TTC549 (cell line): ENCODE measurements at regions not wholly inside any gene's neighbourhood (a gene's known extent, or its start where the extent isn't known, plus 50 kb on each side); places are given as distances from the start of the nearest gene placed in this dataset.

Source experiments
- FAIRE-seq: peaks from 2 replicates; lab custom pipeline; 2012; peaks lifted over from hg19 to GRCh38; lab: Jason Lieb, UNC

DNA sequence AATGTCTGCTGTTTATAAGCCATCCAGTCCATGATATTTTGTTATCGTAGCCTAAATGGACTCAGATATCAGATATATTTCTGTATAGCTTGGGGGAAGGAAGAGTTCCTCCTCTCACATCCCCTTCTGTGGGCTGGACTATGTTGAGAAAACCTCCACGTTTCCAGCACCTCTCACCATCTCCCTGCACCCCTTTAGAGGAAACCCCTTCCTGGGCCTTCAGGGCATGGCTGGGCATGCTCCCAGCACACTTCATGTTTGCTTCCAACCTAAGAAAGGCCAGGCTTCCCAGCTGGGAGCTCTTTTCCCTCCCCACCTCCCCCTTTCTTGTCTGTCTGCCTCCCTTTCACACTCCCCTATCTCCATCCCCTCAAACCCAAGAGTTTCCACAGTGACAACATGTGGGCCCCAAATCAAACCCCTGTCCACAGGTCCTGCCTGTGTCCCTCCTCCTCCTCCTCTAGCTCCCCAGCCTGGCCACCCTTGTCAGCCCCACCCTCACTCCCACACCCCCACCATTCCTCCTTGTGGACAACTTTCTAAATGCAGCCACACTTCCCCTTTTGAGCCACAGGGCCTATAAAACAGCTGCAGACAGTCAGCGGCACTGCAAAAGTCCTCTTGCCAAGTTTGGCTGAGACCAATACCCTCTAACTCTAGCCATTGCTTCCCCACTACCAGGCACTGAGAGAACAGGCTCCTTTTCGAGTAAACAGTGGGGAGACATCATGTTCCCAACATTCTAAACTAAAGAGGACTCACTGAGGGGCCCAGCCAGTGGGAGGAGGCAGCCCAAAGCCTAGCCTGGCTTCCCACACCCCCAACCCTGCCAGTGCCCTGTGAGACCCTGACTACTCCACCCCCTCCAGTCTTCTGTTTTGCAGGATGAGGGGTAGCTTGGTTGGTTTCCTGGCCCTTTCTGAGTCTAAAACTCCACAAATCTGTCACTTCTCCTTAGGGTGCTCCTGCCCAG, 120.5 kb downstream of the ZFP36L2 start:
- no peak for FAIRE-seq

DNA sequence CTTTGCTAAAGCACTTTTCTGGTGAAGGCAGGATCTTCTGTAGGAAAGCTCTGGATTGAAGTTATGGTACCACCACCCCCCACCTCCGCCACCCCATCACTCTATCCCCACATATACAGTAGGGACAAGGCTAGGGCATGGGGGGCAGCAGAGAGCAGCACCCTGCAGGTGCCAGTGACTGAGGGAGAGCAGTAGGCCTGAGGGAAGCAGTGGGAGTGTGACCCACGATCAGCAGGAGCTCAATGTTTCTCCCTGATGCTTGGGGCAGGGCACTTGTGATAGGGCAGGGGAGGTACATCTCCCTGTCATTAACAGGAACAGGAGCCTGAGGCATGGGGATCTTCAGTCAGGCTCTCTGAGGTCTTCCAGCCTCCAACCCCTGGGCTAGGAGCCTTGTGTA, 121.6 kb downstream of the ZFP36L2 start:
- FAIRE-seq = no peak

DNA sequence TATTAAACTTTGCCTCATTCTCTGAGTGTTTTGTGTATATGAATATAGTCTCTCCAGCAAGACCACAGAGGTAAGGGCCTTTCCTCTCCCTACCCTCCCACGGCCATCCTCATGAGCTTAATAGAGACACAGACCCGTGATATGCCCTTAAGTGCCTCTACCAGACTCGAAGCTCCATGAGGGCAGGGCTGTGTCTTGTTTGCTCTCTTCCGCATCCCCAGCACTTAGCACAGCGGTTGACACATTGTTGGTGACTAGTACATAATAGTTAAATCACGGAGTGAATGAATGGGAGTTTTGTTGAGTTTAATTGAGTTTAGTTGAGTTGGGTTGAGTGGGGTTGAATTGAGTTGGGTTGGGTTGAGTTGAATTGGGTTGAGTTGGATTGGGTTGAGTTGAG, 122.3 kb downstream of the ZFP36L2 start:
- no peak for FAIRE-seq

DNA sequence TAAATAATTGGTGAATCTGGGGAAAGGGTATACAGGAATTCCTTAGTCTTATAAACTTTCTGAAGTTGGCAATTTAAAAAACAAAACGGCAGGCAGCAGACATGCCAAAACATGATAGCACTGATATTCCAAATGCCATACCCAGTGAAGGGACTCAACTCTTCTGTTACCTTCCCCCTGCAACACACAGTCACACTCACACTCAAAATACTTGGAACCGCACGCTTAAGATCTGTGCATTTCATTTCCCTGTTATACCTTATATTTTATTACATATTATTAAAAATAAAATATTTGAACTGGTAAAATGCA, 123.4 kb downstream of the ZFP36L2 start:
- no peak for FAIRE-seq

DNA sequence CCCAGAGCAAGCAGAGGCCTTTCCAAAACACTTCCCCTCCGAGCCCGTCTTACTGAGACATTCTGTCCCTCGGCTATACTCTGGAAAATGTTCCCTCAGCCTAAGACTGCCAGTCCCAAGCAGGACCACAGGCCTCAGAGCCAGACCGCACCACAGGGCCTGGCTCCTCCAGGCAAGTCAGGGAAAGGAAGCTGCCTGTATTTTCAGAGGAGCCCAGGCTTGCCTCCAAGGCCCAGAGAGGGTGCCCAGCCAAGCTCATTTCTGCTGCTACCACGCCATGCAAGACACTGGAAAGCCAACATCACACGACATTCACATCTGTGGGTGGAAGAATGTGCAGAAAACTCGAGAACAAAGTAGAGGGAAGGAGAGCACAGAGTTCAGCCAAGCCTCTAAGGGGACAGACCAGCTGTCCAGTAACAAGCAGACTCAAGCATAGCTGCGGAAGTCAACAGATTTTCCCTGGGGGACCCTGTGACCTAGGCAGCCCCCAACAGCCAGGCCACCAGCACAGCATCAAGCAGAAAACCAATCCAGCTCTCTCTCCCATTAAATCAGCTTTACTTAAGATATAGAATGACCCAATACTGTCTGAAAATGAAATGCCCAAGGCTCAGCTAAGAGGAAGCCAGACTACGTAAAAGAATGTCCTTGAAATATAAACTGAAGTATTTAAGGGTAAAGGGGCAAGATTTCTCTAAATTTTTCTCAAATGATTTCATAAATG, 123.9 kb downstream of the ZFP36L2 start:
- FAIRE-seq = no peak

DNA sequence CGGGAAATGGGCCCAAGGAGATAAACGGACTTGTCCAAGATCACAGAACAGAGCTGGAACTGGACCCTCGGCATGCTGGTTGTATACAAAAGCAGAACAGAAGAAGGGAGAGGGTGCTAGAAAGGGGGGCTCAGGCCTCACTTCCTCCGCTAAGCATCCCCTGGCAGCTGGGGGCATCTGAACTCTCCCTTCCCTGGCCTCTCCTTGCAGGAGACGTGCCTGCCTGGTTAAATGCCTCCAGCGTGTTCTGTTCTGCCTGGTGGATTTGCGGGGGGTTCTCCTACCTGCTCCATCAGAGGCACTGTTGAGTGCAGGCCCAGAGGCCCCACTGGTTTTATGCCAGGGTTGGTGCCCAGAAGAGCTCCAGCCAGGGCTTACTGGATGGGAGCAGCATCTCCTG, 124.7 kb downstream of the ZFP36L2 start:
- no peak for FAIRE-seq

DNA sequence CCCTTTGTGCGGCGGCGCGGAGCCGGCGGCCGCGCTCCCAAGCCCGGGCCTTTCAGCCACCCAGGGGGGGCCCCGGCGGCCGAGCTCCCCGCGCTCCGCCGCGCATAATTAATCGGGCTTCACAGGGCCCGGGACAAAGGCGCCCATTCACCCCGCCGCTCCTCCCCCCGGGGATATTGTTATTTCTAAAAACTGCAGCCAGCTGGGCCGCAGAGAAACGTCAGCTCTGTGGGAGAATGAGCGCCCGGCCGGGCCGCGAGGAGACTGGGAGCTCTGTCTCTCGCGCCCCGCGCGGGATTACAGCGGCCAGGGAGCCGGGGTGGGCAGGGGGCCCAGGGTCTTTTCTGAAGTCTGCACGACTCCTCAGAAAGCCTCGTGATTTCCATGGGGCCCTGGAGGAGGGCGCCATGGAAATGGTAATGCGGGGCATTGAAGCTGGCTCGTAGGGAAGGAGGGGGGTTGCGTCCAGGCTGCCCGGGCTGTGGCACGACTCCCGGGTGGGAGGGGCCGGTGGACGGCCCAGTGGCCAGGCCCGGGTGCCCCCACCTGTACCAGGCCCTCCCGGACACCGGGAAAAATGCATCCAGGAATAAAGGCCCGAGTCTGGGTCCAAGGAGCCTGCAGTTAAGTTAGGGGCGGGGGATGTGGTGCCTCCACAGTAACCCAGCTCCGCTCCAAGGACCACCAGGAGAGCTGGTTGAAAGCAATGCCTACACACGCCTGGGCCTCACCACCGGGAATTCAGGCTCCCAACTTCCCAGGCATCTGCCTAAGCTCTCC, 125.3 kb downstream of the ZFP36L2 start:
- FAIRE-seq = no peak

DNA sequence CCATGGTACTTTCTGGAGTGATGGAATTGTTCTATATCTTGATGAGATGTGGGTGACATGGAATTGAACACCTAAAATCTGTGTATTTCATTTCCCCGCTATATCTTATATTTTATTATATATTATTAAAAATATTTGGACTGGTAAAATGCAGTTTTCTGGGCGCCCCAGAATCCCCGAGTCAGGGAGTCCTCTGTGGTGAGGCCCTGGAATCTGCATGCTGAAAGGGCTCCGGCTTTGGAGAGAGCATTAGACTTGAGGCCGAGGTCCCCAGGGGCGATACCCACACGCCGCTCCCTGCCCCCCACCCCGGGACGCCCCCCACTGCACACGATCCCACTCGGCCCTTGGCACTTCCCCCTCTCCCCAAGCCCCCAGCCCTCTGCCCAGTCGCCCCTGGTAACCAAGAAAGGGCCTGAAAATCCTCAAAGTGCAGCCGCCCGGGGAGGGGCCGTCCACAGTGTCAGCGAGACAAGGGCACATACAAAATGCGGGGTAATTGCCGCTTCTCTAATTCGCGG, 126.0 kb downstream of the ZFP36L2 start:
- FAIRE-seq = no peak

DNA sequence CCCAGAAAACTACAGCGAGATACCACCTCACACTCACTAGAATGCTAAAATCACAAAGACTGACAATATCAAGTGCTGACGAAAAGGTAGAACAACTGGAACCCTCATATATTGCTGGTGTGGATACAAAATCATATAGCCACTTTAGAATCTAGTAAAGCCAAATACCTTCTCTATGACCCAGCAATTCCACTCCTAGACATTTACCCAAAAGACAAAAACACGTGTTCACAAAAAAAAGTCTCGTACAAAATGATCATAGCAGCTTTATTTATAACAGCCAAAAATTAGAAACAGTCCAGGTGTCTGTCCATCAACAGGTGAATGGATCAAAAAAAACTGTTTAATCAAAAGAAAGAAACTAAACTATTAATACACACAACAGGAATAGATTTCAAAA, 126.6 kb downstream of the ZFP36L2 start:
- FAIRE-seq = no peak

DNA sequence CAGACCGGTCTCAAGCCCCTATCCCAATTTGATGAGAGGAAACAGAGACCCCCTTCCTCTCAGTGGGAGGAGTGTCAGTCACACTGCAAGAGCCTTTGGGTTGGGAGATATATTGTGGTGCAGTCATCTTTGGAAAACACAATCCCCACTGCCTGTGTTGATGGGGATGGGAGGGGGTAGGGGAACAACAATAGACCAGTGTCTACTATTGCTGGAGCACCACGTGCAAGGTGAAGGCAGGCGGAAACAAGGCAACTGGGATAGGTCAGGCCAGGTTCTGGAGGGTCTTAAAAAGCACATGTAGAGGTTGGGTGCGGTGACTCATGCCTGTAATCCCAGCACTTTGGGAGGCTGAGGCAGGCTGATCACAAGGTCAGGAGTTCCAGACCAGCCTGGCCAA, 127.9 kb downstream of the ZFP36L2 start:
- no peak for FAIRE-seq

DNA sequence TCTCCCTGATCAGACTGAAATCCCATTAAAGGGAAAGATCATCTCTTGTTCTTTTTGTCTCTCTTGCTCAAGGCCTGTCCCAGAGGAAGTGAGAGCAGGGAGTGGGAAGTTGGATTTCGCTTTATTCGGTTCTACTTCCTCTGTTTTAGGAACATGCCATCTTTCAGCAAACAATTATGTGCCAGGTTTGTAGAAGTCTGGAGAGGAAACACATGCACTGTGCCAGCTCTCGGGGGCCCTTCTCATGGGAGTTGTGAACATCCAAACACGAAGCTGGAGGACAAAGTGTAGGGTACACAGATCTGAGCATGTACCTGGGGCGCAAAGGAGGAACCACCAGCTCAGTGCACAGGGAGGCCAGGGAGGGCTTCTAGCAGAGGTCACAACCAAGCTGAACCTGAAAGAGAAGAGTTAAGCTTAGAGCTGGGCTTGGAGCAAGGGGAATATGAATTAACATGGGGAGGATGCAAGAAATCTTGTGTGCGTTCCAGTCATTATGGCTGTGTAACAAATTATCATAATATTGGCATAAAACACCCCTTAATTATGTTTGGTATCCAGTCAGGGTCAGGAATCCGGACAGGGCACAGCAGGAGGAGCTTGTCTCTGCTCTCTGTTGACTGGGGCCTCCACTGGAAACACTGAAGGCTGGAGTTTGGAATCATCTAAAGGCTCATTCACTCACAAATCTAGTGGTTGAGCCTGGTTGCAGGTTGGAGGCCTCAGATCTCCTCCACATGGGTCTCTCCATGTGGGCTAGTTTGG, 128.6 kb downstream of the ZFP36L2 start:
- no peak for FAIRE-seq

DNA sequence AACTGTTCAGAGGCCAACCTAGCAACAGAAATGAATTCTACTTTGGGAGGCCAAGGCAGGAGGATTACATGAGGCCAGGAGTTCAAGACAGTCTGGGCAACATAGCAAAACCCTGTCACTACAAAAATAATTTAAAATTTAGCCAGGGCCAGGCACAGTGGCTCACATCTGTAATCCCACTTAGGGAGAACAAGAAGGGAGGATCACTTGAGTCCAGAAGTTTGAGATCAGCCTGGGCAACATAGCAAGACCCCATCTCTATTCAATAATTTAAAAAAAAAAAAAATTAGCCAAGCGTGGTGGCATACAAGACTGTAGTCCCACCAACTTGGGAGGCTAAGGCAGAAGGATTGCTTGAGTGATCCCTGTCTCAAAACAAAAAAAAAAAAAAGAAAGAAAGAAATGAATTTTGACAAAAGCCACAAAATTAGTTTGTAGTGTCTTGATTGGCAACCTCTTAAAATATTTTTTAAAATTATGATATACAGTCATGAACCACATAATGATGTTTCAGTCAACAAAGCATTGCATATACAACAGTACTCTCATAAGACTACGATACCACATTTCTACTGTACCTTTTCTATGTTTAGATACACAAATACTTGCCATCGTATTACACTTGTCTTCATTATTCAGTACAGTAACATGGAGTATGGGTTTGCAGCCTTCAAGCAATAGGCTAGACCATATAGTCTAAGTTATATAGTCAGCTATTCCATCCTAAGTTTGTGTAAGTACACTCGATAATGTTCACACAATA, 130.7 kb downstream of the ZFP36L2 start:
- FAIRE-seq = no peak

DNA sequence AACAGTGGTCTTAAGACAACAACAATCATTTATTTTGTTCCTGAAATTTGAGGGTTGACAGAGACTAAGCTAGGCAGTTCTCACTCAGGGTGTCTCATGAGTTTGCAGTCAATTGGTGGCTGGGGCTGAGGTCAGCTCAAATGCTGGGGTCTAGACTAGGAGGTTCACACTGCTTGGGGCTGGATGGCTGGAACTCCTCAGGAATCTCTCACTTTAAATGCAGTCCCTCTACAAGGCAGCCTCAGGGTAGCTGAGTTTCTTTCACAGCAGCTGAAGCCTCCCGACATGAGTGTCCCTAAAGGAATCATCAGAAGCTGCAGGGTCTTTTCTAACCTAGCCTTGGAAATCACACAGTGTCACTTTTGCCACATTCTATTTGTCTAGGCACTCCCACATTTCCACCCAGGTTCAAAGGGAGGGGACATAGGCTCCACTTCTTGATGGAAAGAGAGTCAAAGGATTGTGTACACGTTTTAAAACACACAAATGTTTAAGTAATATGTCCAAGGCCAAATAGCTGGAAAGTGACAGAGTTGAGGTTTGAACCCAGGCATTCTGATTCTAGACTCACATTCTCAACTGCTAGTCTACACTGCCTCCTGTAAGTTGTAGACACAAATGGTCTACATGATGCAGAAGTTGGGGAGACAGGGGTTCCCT, 133.8 kb downstream of the ZFP36L2 start:
- FAIRE-seq = no peak

DNA sequence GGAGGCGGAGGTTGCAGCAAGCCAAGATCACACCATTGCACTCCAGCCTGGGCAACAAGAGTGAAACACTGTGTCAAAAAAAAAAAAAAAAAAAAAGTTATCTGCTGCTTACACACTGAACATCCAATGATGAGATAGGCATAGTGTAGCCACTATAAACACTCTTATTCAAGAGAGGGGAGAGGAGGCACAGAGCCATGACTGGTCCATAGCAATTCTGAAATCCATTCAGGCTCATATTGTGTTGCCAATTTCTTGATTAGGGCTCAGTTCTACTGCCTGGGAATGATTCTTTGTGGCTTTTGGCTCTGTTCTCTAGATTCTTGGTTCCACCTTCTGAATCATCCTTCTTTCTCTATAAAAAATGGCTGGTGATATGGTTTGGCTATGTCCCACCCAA, 136.1 kb downstream of the ZFP36L2 start:
- no peak for FAIRE-seq

DNA sequence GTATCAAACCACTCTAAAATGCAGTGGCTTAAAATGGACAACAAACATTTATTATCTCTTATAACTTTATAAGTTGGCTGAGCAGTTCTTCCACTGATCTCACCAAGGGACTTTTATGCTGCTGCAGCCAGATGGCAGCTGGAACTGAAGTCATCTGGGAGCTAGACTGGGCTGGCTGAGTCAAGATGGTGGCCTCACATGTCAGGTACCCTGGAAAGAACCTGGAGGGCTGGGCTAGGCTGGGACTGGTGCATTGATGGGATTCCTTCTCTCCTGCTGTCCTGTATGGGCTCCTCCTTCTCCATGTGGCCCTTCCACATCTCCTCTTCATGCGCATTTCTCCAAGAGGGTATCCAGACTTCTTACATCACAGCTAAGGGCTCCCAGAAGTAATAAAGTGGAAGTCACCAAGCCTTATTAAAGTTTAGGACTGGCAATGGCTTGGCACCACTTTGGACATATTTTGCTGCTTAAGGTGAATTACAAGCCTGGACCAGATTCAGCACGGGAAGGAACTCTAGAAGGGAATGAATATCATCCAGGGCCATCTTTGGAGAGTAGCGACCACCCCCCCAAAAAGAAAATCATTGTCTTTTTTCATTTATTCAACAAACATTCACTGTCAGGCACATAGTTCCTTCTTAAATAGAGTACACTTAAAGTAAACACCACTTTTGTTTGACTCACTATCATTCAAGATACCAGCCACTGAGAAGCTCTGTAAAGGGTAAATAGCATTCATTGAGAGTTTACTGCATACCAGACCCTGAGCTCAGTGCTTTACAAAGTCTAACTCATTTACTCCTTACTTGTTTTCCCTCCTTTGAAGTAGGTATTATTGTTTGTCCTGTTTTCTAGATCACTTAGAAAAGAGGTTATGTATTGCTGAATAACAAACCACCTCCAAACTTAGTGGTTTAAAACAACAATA, 138.0 kb downstream of the ZFP36L2 start:
- peak; percentile 17 for FAIRE-seq

DNA sequence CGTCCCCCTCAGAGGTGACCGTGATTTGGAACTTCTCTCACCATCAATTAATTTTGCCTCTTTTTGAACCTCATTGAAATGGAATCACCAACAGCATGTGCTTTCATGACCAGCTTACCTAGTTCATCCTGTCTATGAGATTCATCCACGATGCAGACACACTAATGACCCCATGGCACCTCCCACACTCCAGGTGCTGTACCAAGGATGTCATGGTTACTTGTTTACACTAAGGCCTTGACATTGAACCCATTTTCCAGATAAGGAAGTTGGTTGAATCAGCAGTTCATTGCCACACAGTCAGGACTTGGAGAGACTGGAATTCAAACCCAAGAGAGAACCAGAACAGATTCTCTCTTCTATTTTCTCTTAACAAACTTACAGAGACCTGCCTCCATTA, 139.0 kb downstream of the ZFP36L2 start:
- FAIRE-seq = no peak

DNA sequence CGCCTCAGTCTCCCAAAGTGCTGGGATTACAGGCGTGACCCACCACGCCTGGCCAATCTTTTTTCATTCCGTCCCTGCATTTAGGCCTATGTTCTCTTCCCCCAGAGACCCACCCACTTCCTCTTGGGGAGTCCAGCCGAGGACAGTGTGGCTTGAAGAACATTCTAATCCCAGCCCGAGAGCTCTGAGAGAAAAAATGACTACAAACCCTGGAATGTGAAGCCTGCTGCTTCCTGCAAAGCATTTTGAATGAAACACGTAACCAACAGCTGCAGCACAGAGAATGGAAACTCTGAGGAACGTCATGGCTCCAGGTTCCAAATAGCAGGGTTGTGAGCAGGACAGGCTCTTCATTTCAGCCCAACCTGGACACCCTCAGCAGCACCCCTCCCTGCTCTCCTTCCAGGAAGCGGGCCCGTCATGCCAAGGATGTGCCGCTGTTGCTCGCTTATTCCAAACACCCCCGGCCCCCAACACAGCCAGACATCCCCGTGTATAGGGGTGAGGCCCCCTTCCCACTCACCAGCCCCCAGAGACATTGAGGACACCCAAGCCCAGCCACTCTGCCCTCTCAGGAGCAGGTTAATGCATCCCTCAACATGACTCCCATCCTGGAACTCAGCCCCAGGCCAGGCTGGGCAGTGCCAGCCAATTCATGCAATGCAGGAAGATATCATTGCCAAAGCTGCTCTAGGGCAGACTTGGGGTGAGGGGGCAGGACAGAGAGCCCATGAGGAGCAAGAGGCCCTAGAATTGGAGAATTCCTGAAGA, 139.8 kb downstream of the ZFP36L2 start:
- FAIRE-seq = no peak

DNA sequence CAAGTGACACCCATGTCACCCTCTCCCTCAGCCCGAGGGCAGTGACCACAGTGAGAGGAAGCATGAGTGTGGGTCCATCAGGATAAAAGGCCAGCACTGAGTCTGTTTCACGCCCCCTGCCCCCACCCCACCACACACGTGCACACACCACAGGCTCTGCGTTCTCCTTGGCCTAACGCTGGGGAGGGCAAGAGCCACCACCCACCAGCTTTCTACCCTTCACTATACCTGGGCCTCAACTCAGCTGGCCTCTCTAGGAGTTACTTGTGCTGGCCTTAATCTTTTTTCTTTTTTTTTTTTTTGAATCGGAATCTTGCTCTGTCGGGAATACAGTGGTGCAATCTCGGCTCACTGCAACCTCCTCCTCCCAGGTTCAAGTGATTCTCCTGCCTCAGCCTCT, 140.5 kb downstream of the ZFP36L2 start:
- no peak for FAIRE-seq

DNA sequence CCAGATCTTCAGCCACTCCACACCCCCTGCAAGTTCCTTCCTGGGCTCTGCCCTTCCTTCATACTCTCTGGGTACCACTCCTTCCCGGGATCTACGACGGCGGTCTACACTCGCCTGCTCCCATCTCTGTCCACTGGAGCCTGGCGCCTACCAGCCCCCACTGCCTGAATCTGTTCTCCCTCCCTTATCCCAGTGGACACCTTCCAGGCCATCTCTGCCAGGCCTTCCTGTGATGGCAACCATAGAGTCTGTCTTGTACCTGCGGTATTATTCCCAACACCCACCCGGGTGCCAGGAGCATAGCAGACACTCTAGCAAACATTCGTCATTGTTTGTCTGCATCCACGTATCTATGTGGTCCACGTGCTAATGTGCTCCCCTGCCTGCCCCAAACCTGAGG, 140.9 kb downstream of the ZFP36L2 start:
- FAIRE-seq = no peak
